Stomach (tissue), 4 donors: ENCODE measurements at regions not wholly inside any gene's neighbourhood (a gene's known extent, or its start where the extent isn't known, plus 50 kb on each side); places are given as distances from the start of the nearest gene placed in this dataset.

Experiments
- CTCF ChIP-seq, 7 experiments: fragments of 450-650 bp in 4 of 7; fragments of 200-600 bp in 3 of 7; sonication (generic) in 3 of 7; IDR thresholded peaks; one replicate each; pipeline ENCODE4 v1.5.1; 2016 to 2019; ENCODE audit warnings: antibody characterized with exemption in 7 of 7, control low read depth in 2 of 7, mild to moderate bottlenecking in 1 of 7
- POLR2A ChIP-seq, 4 donors: fragments of 450-650 bp; IDR thresholded peaks; one replicate each; pipeline ENCODE4 v1.6.1; 2016; ENCODE audit warnings: antibody characterized with exemption in 4 of 4, control low read depth in 2 of 4, mild to moderate bottlenecking in 1 of 4, moderate library complexity in 1 of 4
- POLR2AphosphoS5 ChIP-seq, 3 donors: sonication (generic); formaldehyde crosslinking; IDR thresholded peaks; one replicate each; pipeline ENCODE4 v1.6.1; 2016; ENCODE audit warnings: antibody characterized with exemption in 3 of 3

- TF ChIP-seq CTCF (IDR thresholded peaks at IDR 0.05) (no peak), POLR2A (IDR thresholded peaks at IDR 0.05) (no peak), POLR2AphosphoS5 (IDR thresholded peaks at IDR 0.05) (no peak)
Observed at GRCh38 chr10:60576130-60577069, 186.7 kb upstream of the ANK3 start.
